Stimulated activated CD4-positive, alpha-beta T cell treated with anti-CD3 and anti-CD28 coated beads, Interleukin-1b, Interleukin-23, amount 100 ng/mL, for 1 hour (primary cell): ENCODE measurements at regions not wholly inside any gene's neighbourhood (a gene's known extent, or its start where the extent isn't known, plus 50 kb on each side); places are given as distances from the start of the nearest gene placed in this dataset.

Experiments used
- DNase-seq, 2 donors: peaks; one replicate each; pipeline ENCODE4 v3.0.0-alpha.2; 2020; ENCODE audit warnings: low read depth in 2 of 2

- DNase-seq: no peak
These were observed 53.8 kb upstream of the RGS1 start for GRCh38 chr1:192521734-192522133.

GRCh38 chr1:192522673-192523072, 52.9 kb upstream of the RGS1 start:
- no peak for DNase-seq

GRCh38 chr1:192524223-192524622, 51.4 kb upstream of the RGS1 start:
- no peak for DNase-seq
